Stimulated activated CD4-positive, alpha-beta T cell treated with anti-CD3 and anti-CD28 coated beads, Interleukin-4, amount 100 ng/mL, for 48 hours (primary cell): ENCODE measurements at regions not wholly inside any gene's neighbourhood (a gene's known extent, or its start where the extent isn't known, plus 50 kb on each side); places are given as distances from the start of the nearest gene placed in this dataset.

Experiments
- DNase-seq, 2 donors: peaks; one replicate each; pipeline ENCODE4 v3.0.0-alpha.2; 2020; ENCODE audit warnings: low read depth in 2 of 2

GRCh38 chr2:172153156-172153555, 50.5 kb upstream of the DLX2 start:
- no peak for DNase-seq

GRCh38 chr2:172153757-172154156, 51.1 kb upstream of the DLX2 start:
- no peak for DNase-seq

- DNase-seq, result no peak
These were observed 53.1 kb upstream of the DLX2 start for GRCh38 chr2:172155752-172156151.

GRCh38 chr2:172160839-172161238, 58.1 kb upstream of the DLX2 start:
- no peak for DNase-seq

- DNase-seq, result no peak
These were observed 59.6 kb upstream of the DLX2 start for GRCh38 chr2:172162225-172162733.

GRCh38 chr2:172162739-172163336, 60.1 kb upstream of the DLX2 start:
- DNase-seq, result no peak

GRCh38 chr2:172168917-172169346, 66.2 kb upstream of the DLX2 start:
- DNase-seq, result no peak

- DNase-seq, result no peak
These were observed 66.9 kb upstream of the DLX2 start for GRCh38 chr2:172169611-172170010.

- peak; percentile 52 to 62 for DNase-seq
These were observed 69.9 kb upstream of the DLX2 start for GRCh38 chr2:172172513-172173173.

- DNase-seq, result no peak
These were observed 70.5 kb upstream of the DLX2 start for GRCh38 chr2:172173174-172173706.

GRCh38 chr2:172177581-172177980, 74.9 kb upstream of the DLX2 start:
- DNase-seq, result no peak

GRCh38 chr2:172177996-172178395, 75.3 kb upstream of the DLX2 start:
- no peak for DNase-seq

GRCh38 chr2:172179045-172179701, 76.5 kb upstream of the DLX2 start:
- DNase-seq, result no peak

- DNase-seq, result no peak
These were observed 79.1 kb upstream of the DLX2 start for GRCh38 chr2:172181840-172182239.

- no peak for DNase-seq
These were observed 79.9 kb upstream of the DLX2 start for GRCh38 chr2:172182624-172183023.

GRCh38 chr2:172193331-172194089, 90.8 kb upstream of the DLX2 start:
- no peak for DNase-seq

- no peak for DNase-seq
These were observed 93.2 kb upstream of the DLX2 start for GRCh38 chr2:172195836-172196376.

- DNase-seq, result peak; percentile 18 to 32
These were observed 94.2 kb upstream of the DLX2 start for GRCh38 chr2:172196768-172197431.

- no peak for DNase-seq
These were observed 95.7 kb upstream of the DLX2 start for GRCh38 chr2:172198361-172198760.

- no peak for DNase-seq
These were observed 96.2 kb upstream of the DLX2 start for GRCh38 chr2:172198908-172199307.

- DNase-seq, result peak; percentile 13 to 19
These were observed 97.9 kb upstream of the DLX2 start for GRCh38 chr2:172200495-172201085.
